Esophagus muscularis mucosa (tissue), 4 donors: ENCODE measurements at regions not wholly inside any gene's neighbourhood (a gene's known extent, or its start where the extent isn't known, plus 50 kb on each side); places are given as distances from the start of the nearest gene placed in this dataset.

ENCODE experiments used
- DNase-seq: peaks from one replicate; pipeline ENCODE4 v3.0.0-alpha.2; 2017; ENCODE audit errors: extremely low spot score
- H3K27ac ChIP-seq, 4 donors: fragments of 200-600 bp; sonication (generic); replicated peaks in 1 of 4; 1 replicate in 3 of 4; 2 replicates in 1 of 4; pipeline ENCODE4 v1.5.1; 2016 to 2019; ENCODE audit warnings: mild to moderate bottlenecking in 1 of 4
- H3K27me3 ChIP-seq, 4 donors: fragments of 200-600 bp; sonication (generic); one replicate each; pipeline versions ENCODE4 v1.5.1 to v1.6.0; 2016 to 2019
- H3K36me3 ChIP-seq, 4 donors: fragments of 200-600 bp; sonication (generic); one replicate each; pipeline ENCODE4 v1.5.1; 2016 to 2019
- H3K4me1 ChIP-seq, 4 donors: fragments of 200-600 bp; sonication (generic); one replicate each; pipeline ENCODE4 v1.5.1; 2016 to 2019
- H3K4me3 ChIP-seq, 4 donors: fragments of 200-600 bp; sonication (generic); 1 replicate in 2 of 4; 2 replicates in 2 of 4; pipeline ENCODE4 v1.5.1; 2016 to 2019; ENCODE audit warnings: mild to moderate bottlenecking in 4 of 4, moderate library complexity in 1 of 4
- H3K9me3 ChIP-seq, 4 donors: fragments of 200-600 bp; sonication (generic); 1 replicate in 3 of 4; 2 replicates in 1 of 4; pipeline ENCODE4 v1.5.1; 2016 to 2019
- CTCF ChIP-seq, 3 experiments: fragments of 200-600 bp in 2 of 3; fragments of 450-650 bp in 1 of 3; sonication (generic) in 2 of 3; IDR thresholded peaks; one replicate each; pipeline ENCODE4 v1.5.1; 2017 to 2019; ENCODE audit warnings: antibody characterized with exemption in 3 of 3, mild to moderate bottlenecking in 2 of 3, moderate library complexity in 1 of 3
- EP300 ChIP-seq: sonication (generic); formaldehyde crosslinking; IDR thresholded peaks from one replicate; pipeline ENCODE4 v1.6.1; 2017; ENCODE audit warnings: antibody characterized with exemption
- POLR2A ChIP-seq: fragments of 450-650 bp; IDR thresholded peaks from one replicate; pipeline ENCODE4 v1.6.1; 2017; ENCODE audit warnings: antibody characterized with exemption, moderate library complexity, mild to moderate bottlenecking, low read depth
- POLR2AphosphoS5 ChIP-seq, 2 donors: sonication (generic); formaldehyde crosslinking; IDR thresholded peaks; one replicate each; pipeline ENCODE4 v1.6.1; 2017; ENCODE audit warnings: antibody characterized with exemption in 2 of 2
- WGBS: methylation state at CpG from one replicate; pipeline ENCODE4 v1.1.5; 2018; 5-methylcytosine and 5-hydroxymethylcytosine counted together
- intact Hi-C: fragments of 100-400 bp; cut with DNase I; formaldehyde crosslinking; loops from one replicate; pipeline ENCODE4 v1.15.1; 2023

GRCh38 chr15:94069844-94070243 lies 161.5 kb upstream of the MCTP2 start:
- no peak for TF ChIP-seq POLR2A
- no peak for TF ChIP-seq CTCF (IDR thresholded peaks at IDR 0.05)
- TF ChIP-seq POLR2AphosphoS5 (IDR thresholded peaks at IDR 0.05) = no peak
- TF ChIP-seq EP300 = no peak
- no peaks in the 10 kb centered on the region for H3K27me3 ChIP-seq
- intact Hi-C loops = no loop called here
- WGBS = 95% methylated on average over 9 of the region's 9 CpGs
- H3K27ac ChIP-seq = no peak overlapping the region
- H3K9me3 ChIP-seq = peaks cover 0 to 5% (median 2%) of the 10 kb centered on the region in 4 donors
- no peak overlapping the region for H3K4me3 ChIP-seq
- H3K4me1 ChIP-seq = peaks cover 0 to 8% (median 7%) of the 10 kb centered on the region in 4 donors
- H3K36me3 ChIP-seq = no peaks in the 10 kb centered on the region
- DNase-seq = no peak

GRCh38 chr15:94066811-94067210 lies 164.6 kb upstream of the MCTP2 start:
- Histone ChIP-seq H3K4me3 (no peak overlapping the region), H3K27ac (no peak overlapping the region), H3K9me3 (peaks cover 0 to 5% (median 2%) of the 10 kb centered on the region in 4 donors), H3K27me3 (no peaks in the 10 kb centered on the region), H3K36me3 (no peaks in the 10 kb centered on the region), H3K4me1 (peaks cover 0 to 5% (median 2%) of the 10 kb centered on the region in 4 donors)
- intact Hi-C loops = no loop called here
- no peak for DNase-seq
- WGBS = 87% methylated on average over 3 of the region's 3 CpGs
- TF ChIP-seq EP300 = no peak
- TF ChIP-seq POLR2AphosphoS5 (IDR thresholded peaks at IDR 0.05) = no peak
- TF ChIP-seq CTCF (IDR thresholded peaks at IDR 0.05) = no peak

- 88% methylated on average over 3 of the region's 3 CpGs for WGBS
- H3K4me3 ChIP-seq = no peak overlapping the region
- TF ChIP-seq POLR2AphosphoS5 (IDR thresholded peaks at IDR 0.05) (no peak), CTCF (IDR thresholded peaks at IDR 0.05) (no peak), POLR2A (no peak), EP300 (no peak)
- no peaks in the 10 kb centered on the region for H3K27me3 ChIP-seq
- H3K4me1 ChIP-seq = peaks cover 0 to 5% (median 2%) of the 10 kb centered on the region in 4 donors
- H3K9me3 ChIP-seq = peaks cover 0 to 5% (median 2%) of the 10 kb centered on the region in 4 donors
- H3K27ac ChIP-seq = no peak overlapping the region
- no peak for DNase-seq
- H3K36me3 ChIP-seq = no peaks in the 10 kb centered on the region
- intact Hi-C loops = no loop called here
Measured at GRCh38 chr15:94066046-94066445, 165.3 kb upstream of the MCTP2 start.

GRCh38 chr15:94064676-94065313 lies 166.6 kb upstream of the MCTP2 start:
- TF ChIP-seq EP300 = no peak
- no peak for TF ChIP-seq POLR2A
- TF ChIP-seq POLR2AphosphoS5 (IDR thresholded peaks at IDR 0.05) = no peak
- TF ChIP-seq CTCF (IDR thresholded peaks at IDR 0.05) = no peak
- Histone ChIP-seq H3K27me3 (no peaks in the 10 kb centered on the region), H3K4me1 (no peaks in the 10 kb centered on the region), H3K36me3 (no peaks in the 10 kb centered on the region), H3K4me3 (no peak overlapping the region), H3K27ac (peak overlapping the region in 1 of 4 donors; percentile 3), H3K9me3 (peaks cover 0 to 5% (median 2%) of the 10 kb centered on the region in 4 donors)
- intact Hi-C loops = no loop called here
- 88% methylated on average over 2 of the region's 2 CpGs for WGBS
- DNase-seq = no peak

GRCh38 chr15:94061041-94061440 lies 170.3 kb upstream of the MCTP2 start:
- no peaks in the 10 kb centered on the region for H3K9me3 ChIP-seq
- H3K4me3 ChIP-seq = no peak overlapping the region
- intact Hi-C loops = no loop called here
- no peaks in the 10 kb centered on the region for H3K27me3 ChIP-seq
- TF ChIP-seq POLR2A (no peak), CTCF (IDR thresholded peaks at IDR 0.05) (no peak), EP300 (no peak), POLR2AphosphoS5 (IDR thresholded peaks at IDR 0.05) (no peak)
- no peak overlapping the region for H3K27ac ChIP-seq
- peaks cover 0 to 7% (median 3%) of the 10 kb centered on the region in 4 donors for H3K4me1 ChIP-seq
- DNase-seq = no peak
- WGBS = 85% methylated on average over 3 of the region's 3 CpGs
- no peaks in the 10 kb centered on the region for H3K36me3 ChIP-seq
